ENCODE measurements at regions not wholly inside any gene's neighbourhood (a gene's known extent, or its start where the extent isn't known, plus 50 kb on each side); places are given as distances from the start of the nearest gene placed in this dataset.

- TF ChIP-seq CTCF (IDR thresholded peaks at IDR 0.05): no peak
- Histone ChIP-seq H3K4me3 (no peak overlapping the region), H3K27ac (no peak overlapping the region)
- no peak for DNase-seq (ENCODE audit: low spot score)
These were observed 273.2 kb upstream of the TOPAZ1 start for GRCh38 chr3:43968465-43968864.

GRCh38 chr3:43969944-43970343, 271.7 kb upstream of the TOPAZ1 start:
- Histone ChIP-seq H3K4me3 (no peak overlapping the region), H3K27ac (no peak overlapping the region)
- DNase-seq (ENCODE audit: low spot score): no peak
- TF ChIP-seq CTCF (IDR thresholded peaks at IDR 0.05): no peak

GRCh38 chr3:43970351-43970750, 271.3 kb upstream of the TOPAZ1 start:
- no peak for TF ChIP-seq CTCF (IDR thresholded peaks at IDR 0.05)
- no peak for DNase-seq (ENCODE audit: low spot score)
- Histone ChIP-seq H3K27ac (no peak overlapping the region), H3K4me3 (no peak overlapping the region)

GRCh38 chr3:43970920-43971319, 270.8 kb upstream of the TOPAZ1 start:
- no peak overlapping the region for H3K27ac ChIP-seq

GRCh38 chr3:43971486-43971885, 270.2 kb upstream of the TOPAZ1 start:
- no peak for TF ChIP-seq CTCF (IDR thresholded peaks at IDR 0.05)
- no peak overlapping the region for H3K4me3 ChIP-seq
- H3K27ac ChIP-seq: no peak overlapping the region
- no peak for DNase-seq (ENCODE audit: low spot score)

More at GRCh38 chr3:43970920-43971319, 270.8 kb upstream of the TOPAZ1 start:
- H3K4me3 ChIP-seq: no peak overlapping the region
- TF ChIP-seq CTCF (IDR thresholded peaks at IDR 0.05): no peak
- no peak for DNase-seq (ENCODE audit: low spot score)

GRCh38 chr3:43978708-43979107, 263.0 kb upstream of the TOPAZ1 start:
- TF ChIP-seq CTCF (IDR thresholded peaks at IDR 0.05): no peak
- Histone ChIP-seq H3K27ac (no peak overlapping the region), H3K4me3 (no peak overlapping the region)
- no peak for DNase-seq (ENCODE audit: low spot score)

- TF ChIP-seq CTCF (IDR thresholded peaks at IDR 0.05): no peak
- no peak overlapping the region for H3K27ac ChIP-seq
- no peak for DNase-seq (ENCODE audit: low spot score)
- no peak overlapping the region for H3K4me3 ChIP-seq
These were observed 262.0 kb upstream of the TOPAZ1 start for GRCh38 chr3:43979645-43980044.

Measured in coronary artery (tissue), 2 donors.